SK-N-SH (cell line): ENCODE measurements at regions not wholly inside any gene's neighbourhood (a gene's known extent, or its start where the extent isn't known, plus 50 kb on each side); places are given as distances from the start of the nearest gene placed in this dataset.

Experiments used
- CTCF ChIA-PET: fragments of 300-600, 350-600 bp; formaldehyde crosslinking; extraction: SDS; loops from one replicate; lab custom pipeline; 2021; lab: Yijun Ruan, JAX
- POLR2A ChIA-PET: fragments of 350-600 bp; sonication (Branson Sonifier 250); formaldehyde crosslinking; extraction: SDS; loops from one replicate; lab custom pipeline; 2020; ENCODE audit warnings: antibody characterized with exemption, inconsistent platforms; lab: Yijun Ruan, JAX
- DNase-seq: peaks from one replicate; pipeline ENCODE4 v3.0.0; 2012
- H2AFZ ChIP-seq: fragments of 200-600 bp; sonication (generic); 2 replicates; pipeline ENCODE4 v1.8.1; 2016; ENCODE audit warnings: antibody characterized with exemption, mild to moderate bottlenecking, low read depth
- H3F3A ChIP-seq: fragments of 200-600 bp; sonication (generic); replicated peaks from 2 replicates; pipeline ENCODE3; 2016; ENCODE audit warnings: antibody characterized with exemption, mild to moderate bottlenecking; ENCODE audit not compliant: insufficient read depth
- H3K27ac ChIP-seq, 2 experiments: fragments of 200-500 bp in 1 of 2; fragments of 200-600 bp in 1 of 2; sonication (Bioruptor generic) in 1 of 2; sonication (generic), shearing (Covaris generic) in 1 of 2; 2 replicates each; pipeline versions ENCODE4 v1.5.1 to v1.6.1; 2014 to 2016; ENCODE audit warnings: low read depth in 2 of 2, inconsistent platforms in 1 of 2, low read length in 1 of 2, mild to moderate bottlenecking in 1 of 2, mixed read lengths in 1 of 2
- H3K27me3 ChIP-seq: fragments of 200-600 bp; sonication (generic), shearing (Covaris generic); 2 replicates; pipeline ENCODE4 v1.6.1; 2016; ENCODE audit warnings: mixed run types; ENCODE audit not compliant: insufficient read depth
- H3K36me3 ChIP-seq, 2 experiments: fragments of 200-500 bp in 1 of 2; fragments of 200-600 bp in 1 of 2; sonication (Bioruptor generic) in 1 of 2; sonication (generic) in 1 of 2; replicated peaks in 1 of 2; 2 replicates each; pipeline versions ENCODE3 to v1.5.1; 2014 to 2016; ENCODE audit warnings: low read length in 1 of 2, mild to moderate bottlenecking in 1 of 2; ENCODE audit not compliant: insufficient read depth in 2 of 2, control insufficient read depth in 1 of 2
- H3K4me1 ChIP-seq, 2 experiments: fragments of 200-500 bp in 1 of 2; fragments of 200-600 bp in 1 of 2; sonication (Bioruptor generic) in 1 of 2; sonication (generic), shearing (Covaris generic) in 1 of 2; 2 replicates each; pipeline versions ENCODE4 v1.5.1 to v1.6.1; 2014 to 2016; ENCODE audit warnings: low read depth in 1 of 2, low read length in 1 of 2, mixed run types in 1 of 2; ENCODE audit not compliant: insufficient read depth in 2 of 2, control insufficient read depth in 1 of 2
- H3K4me2 ChIP-seq: fragments of 200-600 bp; sonication (generic), shearing (Covaris generic); 2 replicates; pipeline ENCODE4 v1.6.1; 2017; ENCODE audit warnings: mixed run types
- H3K4me3 ChIP-seq, 2 experiments: fragments of 200-500 bp in 1 of 2; fragments of 200-600 bp in 1 of 2; sonication (Bioruptor generic) in 1 of 2; sonication (generic), shearing (Covaris generic) in 1 of 2; 2 replicates each; pipeline versions ENCODE4 v1.5.1 to v1.8.1; 2014 to 2016; ENCODE audit warnings: low read depth in 2 of 2, inconsistent platforms in 1 of 2, low read length in 1 of 2, mild to moderate bottlenecking in 1 of 2, mixed read lengths in 1 of 2, moderate library complexity in 1 of 2
- H3K79me2 ChIP-seq: fragments of 200-600 bp; sonication (generic); 2 replicates; pipeline ENCODE4 v1.8.1; 2017; ENCODE audit warnings: mild to moderate bottlenecking; ENCODE audit not compliant: insufficient read depth
- H3K9ac ChIP-seq: fragments of 200-600 bp; sonication (generic); 2 replicates; pipeline ENCODE4 v1.6.1; 2017; ENCODE audit warnings: mixed run types
- H3K9me2 ChIP-seq: fragments of 200-600 bp; sonication (generic); 2 replicates; pipeline ENCODE4 v1.6.1; 2017; ENCODE audit warnings: mixed run types
- H3K9me3 ChIP-seq: fragments of 200-600 bp; sonication (generic); 2 replicates; pipeline ENCODE4 v1.6.1; 2017; ENCODE audit warnings: mixed run types, mild to moderate bottlenecking, moderate library complexity
- H4K20me1 ChIP-seq: fragments of 200-600 bp; sonication (generic); 2 replicates; pipeline ENCODE4 v1.6.1; 2017; ENCODE audit warnings: mild to moderate bottlenecking, mixed run types; ENCODE audit not compliant: insufficient read depth
- CHD2 ChIP-seq: fragments of 150-350 bp; IDR thresholded peaks from 2 replicates; pipeline ENCODE4 v1.6.1; 2018; ENCODE audit warnings: low read length; ENCODE audit not compliant: partially characterized antibody
- ELF1 ChIP-seq: IDR thresholded peaks from 2 replicates; pipeline ENCODE4 v1.4.0; 2012
- EZH2phosphoT487 ChIP-seq: fragments of 200-600 bp; sonication (generic); IDR thresholded peaks from 2 replicates; pipeline ENCODE4 v1.6.1; 2017; ENCODE audit warnings: low read depth, mixed run types, mild to moderate bottlenecking, antibody characterized with exemption, moderate library complexity, borderline replicate concordance
- FOXM1 ChIP-seq: IDR thresholded peaks from 2 replicates; pipeline ENCODE4 v1.4.0; 2012; ENCODE audit warnings: low read depth, mild to moderate bottlenecking
- GATA2 ChIP-seq: sonication (generic); formaldehyde crosslinking; IDR thresholded peaks from 2 replicates; pipeline ENCODE4 v1.5.0; 2020; ENCODE audit warnings: mild to moderate bottlenecking, missing genetic modification reagents
- MEF2A ChIP-seq: IDR thresholded peaks from 2 replicates; pipeline ENCODE4 v1.4.0; 2012; ENCODE audit warnings: low read depth, borderline replicate concordance
- NFIC ChIP-seq: IDR thresholded peaks from 2 replicates; pipeline ENCODE4 v1.4.0; 2012; ENCODE audit warnings: borderline replicate concordance
- NRF1 ChIP-seq: IDR thresholded peaks from 2 replicates; pipeline ENCODE4 v1.6.1; 2012; ENCODE audit warnings: low read depth, mild to moderate bottlenecking, low read length
- RAD21 ChIP-seq: IDR thresholded peaks from 2 replicates; pipeline ENCODE4 v1.6.1; 2012; ENCODE audit warnings: mild to moderate bottlenecking, low read length
- RCOR1 ChIP-seq: fragments of 150-350 bp; IDR thresholded peaks from 2 replicates; pipeline ENCODE4 v1.6.1; 2017; ENCODE audit warnings: antibody characterized with exemption, low read length
- RFX5 ChIP-seq: IDR thresholded peaks from 2 replicates; pipeline ENCODE4 v1.6.1; 2012; ENCODE audit warnings: mild to moderate bottlenecking, improper control_type of control experiment, low read length
- SIN3A ChIP-seq: IDR thresholded peaks from 2 replicates; pipeline ENCODE4 v1.6.1; 2012; ENCODE audit warnings: low read depth, mild to moderate bottlenecking, low read length, moderate library complexity, borderline replicate concordance
- TCF12 ChIP-seq: IDR thresholded peaks from 2 replicates; pipeline ENCODE4 v1.4.0; 2012
- YY1 ChIP-seq: IDR thresholded peaks from 2 replicates; pipeline ENCODE4 v1.4.0; 2012; ENCODE audit warnings: low read depth, mild to moderate bottlenecking
- WGBS: methylation state at CpG from one replicate; pipeline ENCODE4 v1.1.6; 2017; ENCODE audit warnings: low lambda C conversion rate; 5-methylcytosine and 5-hydroxymethylcytosine counted together
- TF ChIP-seq, protein P1 (sequence below): IDR thresholded peaks from 2 replicates; pipeline ENCODE4; 2012
- TF ChIP-seq, protein P2 (sequence below): IDR thresholded peaks from 2 replicates; pipeline ENCODE4 v1.4.0; 2012; ENCODE audit warnings: low read depth, borderline replicate concordance
- TF ChIP-seq, protein P3 (sequence below): fragments of 200-600 bp; sonication (generic); IDR thresholded peaks from 2 replicates; pipeline ENCODE4 v1.6.1; 2017; ENCODE audit warnings: antibody characterized with exemption, mild to moderate bottlenecking, moderate library complexity
- TF ChIP-seq, protein P4 (sequence below): IDR thresholded peaks from 2 replicates; pipeline ENCODE4 v1.6.1; 2012; ENCODE audit warnings: mild to moderate bottlenecking, low read depth, low read length, moderate library complexity
- TF ChIP-seq, protein P5 (sequence below): fragments of 150-350 bp; IDR thresholded peaks from 2 replicates; pipeline ENCODE4 v1.6.1; 2017; ENCODE audit warnings: antibody characterized with exemption, low read length, low read depth, borderline replicate concordance
- TF ChIP-seq, protein P6 (sequence below): IDR thresholded peaks from 2 replicates; pipeline ENCODE4 v1.4.0; 2012; ENCODE audit warnings: low read depth

DNA sequence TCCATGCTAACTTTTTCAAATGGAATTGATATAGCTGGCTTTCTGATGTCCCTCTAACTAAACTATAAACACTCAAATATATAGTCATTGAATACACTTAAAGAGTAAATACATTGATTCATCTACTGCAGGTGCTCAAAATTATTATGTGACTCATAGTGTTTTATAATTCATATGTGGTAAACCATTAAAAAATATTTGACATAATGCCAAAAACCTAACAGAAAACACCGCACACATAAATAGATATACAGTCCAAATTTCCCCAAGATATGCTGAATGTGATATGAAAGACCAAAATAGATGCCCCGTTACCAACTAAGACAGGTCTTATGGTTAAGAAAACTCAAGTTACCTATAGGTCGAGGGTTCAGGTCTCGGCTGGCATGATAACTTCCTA is 171.7 kb upstream of the SEMA3E start:
- Histone ChIP-seq H3K9me2 (no peaks in the 10 kb centered on the region), H4K20me1 (no peaks in the 10 kb centered on the region), H3K4me1 (peaks cover 0 to 6% of the 10 kb centered on the region in 2 experiments; a peak in 1 of 4 replicates), H3K27me3 (no peaks in the 10 kb centered on the region), H3K79me2 (no peaks in the 10 kb centered on the region), H3K4me3 (no peak overlapping the region), H3K9ac (no peak overlapping the region), H3K27ac (no peak overlapping the region), H2AFZ (no peak overlapping the region), H3K36me3 (no peaks in the 10 kb centered on the region), H3F3A (peaks cover 12% of the 10 kb centered on the region), H3K9me3 (no peaks in the 10 kb centered on the region), H3K4me2 (no peak overlapping the region)
- 87% methylated on average over 4 of the region's 4 CpGs for WGBS
- no peak for TF ChIP-seq RAD21
- ChIA-PET CTCF (interaction anchor here (1.5 kb wide), 1 partner anchor 29 kb away, joined by 3 read pairs; no protein-coding TSS in a partner anchor), POLR2A (no interaction called here)
- no peak for DNase-seq

DNA sequence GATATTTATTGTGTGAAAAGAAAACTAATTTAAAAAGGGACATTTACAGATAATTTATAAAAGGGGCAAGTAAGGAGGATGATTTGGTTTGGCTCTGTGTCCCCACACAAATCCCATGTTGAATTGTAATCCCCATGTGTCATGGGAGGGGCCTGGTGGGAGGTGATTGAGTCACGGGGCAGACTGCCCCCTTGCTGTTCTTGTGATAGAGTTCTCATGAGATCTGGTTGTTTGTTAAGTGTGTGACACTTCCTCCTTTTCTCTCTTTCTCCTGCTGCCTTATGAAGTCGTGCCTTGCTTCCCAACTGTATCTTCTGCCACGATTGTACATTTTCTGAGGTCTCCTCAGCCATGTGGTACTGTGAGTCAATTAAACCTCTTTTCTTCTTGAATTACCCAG is 171.0 kb upstream of the SEMA3E start:
- Histone ChIP-seq H3K4me1 (peaks cover 0 to 4% of the 10 kb centered on the region in 2 experiments; a peak in 1 of 4 replicates), H4K20me1 (no peaks in the 10 kb centered on the region), H3K27me3 (no peaks in the 10 kb centered on the region), H3K36me3 (no peaks in the 10 kb centered on the region), H3K27ac (no peak overlapping the region), H3F3A (peaks cover 12% of the 10 kb centered on the region), H3K4me2 (no peak overlapping the region), H3K79me2 (no peaks in the 10 kb centered on the region), H2AFZ (no peak overlapping the region)
- 55% methylated on average over 3 of the region's 3 CpGs for WGBS
- DNase-seq: no peak
- POLR2A ChIA-PET: no interaction called here
- TF ChIP-seq, protein P1, sequence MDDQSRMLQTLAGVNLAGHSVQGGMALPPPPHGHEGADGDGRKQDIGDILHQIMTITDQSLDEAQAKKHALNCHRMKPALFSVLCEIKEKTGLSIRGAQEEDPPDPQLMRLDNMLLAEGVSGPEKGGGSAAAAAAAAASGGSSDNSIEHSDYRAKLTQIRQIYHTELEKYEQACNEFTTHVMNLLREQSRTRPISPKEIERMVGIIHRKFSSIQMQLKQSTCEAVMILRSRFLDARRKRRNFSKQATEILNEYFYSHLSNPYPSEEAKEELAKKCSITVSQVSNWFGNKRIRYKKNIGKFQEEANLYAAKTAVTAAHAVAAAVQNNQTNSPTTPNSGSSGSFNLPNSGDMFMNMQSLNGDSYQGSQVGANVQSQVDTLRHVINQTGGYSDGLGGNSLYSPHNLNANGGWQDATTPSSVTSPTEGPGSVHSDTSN: no peak
- TF ChIP-seq SIN3A (no peak), MEF2A (no peak), TCF12 (no peak), RAD21 (no peak), EZH2phosphoT487 (no peak), NRF1 (no peak), YY1 (no peak), FOXM1 (no peak), GATA2 (CRISPR knock-in tag) (no peak), CHD2 (no peak), NFIC (no peak), ELF1 (no peak), RFX5 (no peak), RCOR1 (no peak)
- TF ChIP-seq, protein P2, sequence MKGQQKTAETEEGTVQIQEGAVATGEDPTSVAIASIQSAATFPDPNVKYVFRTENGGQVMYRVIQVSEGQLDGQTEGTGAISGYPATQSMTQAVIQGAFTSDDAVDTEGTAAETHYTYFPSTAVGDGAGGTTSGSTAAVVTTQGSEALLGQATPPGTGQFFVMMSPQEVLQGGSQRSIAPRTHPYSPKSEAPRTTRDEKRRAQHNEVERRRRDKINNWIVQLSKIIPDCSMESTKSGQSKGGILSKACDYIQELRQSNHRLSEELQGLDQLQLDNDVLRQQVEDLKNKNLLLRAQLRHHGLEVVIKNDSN: no peak
- TF ChIP-seq, protein P3, sequence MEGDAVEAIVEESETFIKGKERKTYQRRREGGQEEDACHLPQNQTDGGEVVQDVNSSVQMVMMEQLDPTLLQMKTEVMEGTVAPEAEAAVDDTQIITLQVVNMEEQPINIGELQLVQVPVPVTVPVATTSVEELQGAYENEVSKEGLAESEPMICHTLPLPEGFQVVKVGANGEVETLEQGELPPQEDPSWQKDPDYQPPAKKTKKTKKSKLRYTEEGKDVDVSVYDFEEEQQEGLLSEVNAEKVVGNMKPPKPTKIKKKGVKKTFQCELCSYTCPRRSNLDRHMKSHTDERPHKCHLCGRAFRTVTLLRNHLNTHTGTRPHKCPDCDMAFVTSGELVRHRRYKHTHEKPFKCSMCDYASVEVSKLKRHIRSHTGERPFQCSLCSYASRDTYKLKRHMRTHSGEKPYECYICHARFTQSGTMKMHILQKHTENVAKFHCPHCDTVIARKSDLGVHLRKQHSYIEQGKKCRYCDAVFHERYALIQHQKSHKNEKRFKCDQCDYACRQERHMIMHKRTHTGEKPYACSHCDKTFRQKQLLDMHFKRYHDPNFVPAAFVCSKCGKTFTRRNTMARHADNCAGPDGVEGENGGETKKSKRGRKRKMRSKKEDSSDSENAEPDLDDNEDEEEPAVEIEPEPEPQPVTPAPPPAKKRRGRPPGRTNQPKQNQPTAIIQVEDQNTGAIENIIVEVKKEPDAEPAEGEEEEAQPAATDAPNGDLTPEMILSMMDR: no peak
- TF ChIP-seq, protein P4, sequence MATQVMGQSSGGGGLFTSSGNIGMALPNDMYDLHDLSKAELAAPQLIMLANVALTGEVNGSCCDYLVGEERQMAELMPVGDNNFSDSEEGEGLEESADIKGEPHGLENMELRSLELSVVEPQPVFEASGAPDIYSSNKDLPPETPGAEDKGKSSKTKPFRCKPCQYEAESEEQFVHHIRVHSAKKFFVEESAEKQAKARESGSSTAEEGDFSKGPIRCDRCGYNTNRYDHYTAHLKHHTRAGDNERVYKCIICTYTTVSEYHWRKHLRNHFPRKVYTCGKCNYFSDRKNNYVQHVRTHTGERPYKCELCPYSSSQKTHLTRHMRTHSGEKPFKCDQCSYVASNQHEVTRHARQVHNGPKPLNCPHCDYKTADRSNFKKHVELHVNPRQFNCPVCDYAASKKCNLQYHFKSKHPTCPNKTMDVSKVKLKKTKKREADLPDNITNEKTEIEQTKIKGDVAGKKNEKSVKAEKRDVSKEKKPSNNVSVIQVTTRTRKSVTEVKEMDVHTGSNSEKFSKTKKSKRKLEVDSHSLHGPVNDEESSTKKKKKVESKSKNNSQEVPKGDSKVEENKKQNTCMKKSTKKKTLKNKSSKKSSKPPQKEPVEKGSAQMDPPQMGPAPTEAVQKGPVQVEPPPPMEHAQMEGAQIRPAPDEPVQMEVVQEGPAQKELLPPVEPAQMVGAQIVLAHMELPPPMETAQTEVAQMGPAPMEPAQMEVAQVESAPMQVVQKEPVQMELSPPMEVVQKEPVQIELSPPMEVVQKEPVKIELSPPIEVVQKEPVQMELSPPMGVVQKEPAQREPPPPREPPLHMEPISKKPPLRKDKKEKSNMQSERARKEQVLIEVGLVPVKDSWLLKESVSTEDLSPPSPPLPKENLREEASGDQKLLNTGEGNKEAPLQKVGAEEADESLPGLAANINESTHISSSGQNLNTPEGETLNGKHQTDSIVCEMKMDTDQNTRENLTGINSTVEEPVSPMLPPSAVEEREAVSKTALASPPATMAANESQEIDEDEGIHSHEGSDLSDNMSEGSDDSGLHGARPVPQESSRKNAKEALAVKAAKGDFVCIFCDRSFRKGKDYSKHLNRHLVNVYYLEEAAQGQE: no peak
- TF ChIP-seq, protein P5, sequence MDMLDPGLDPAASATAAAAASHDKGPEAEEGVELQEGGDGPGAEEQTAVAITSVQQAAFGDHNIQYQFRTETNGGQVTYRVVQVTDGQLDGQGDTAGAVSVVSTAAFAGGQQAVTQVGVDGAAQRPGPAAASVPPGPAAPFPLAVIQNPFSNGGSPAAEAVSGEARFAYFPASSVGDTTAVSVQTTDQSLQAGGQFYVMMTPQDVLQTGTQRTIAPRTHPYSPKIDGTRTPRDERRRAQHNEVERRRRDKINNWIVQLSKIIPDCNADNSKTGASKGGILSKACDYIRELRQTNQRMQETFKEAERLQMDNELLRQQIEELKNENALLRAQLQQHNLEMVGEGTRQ: no peak
- TF ChIP-seq, protein P6, sequence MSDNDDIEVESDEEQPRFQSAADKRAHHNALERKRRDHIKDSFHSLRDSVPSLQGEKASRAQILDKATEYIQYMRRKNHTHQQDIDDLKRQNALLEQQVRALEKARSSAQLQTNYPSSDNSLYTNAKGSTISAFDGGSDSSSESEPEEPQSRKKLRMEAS: no peak
- TF ChIP-seq, all 33 proteins: peak for 0
- Histone ChIP-seq H3K9me2 (no peaks in the 10 kb centered on the region), H3K9ac (no peak overlapping the region), H3K9me3 (no peaks in the 10 kb centered on the region), H3K4me3 (no peak overlapping the region)
- CTCF ChIA-PET: interaction anchor here (1.5 kb wide), 1 partner anchor 29 kb away, joined by 3 read pairs; no protein-coding TSS in a partner anchor
